Astrocyte (in vitro differentiated cells and primary cell): ENCODE measurements at regions not wholly inside any gene's neighbourhood (a gene's known extent, or its start where the extent isn't known, plus 50 kb on each side); places are given as distances from the start of the nearest gene placed in this dataset.

Source experiments
- DNase-seq: peaks from one replicate; pipeline ENCODE4 v3.0.0-alpha.2; 2010; ENCODE audit warnings: low read depth
- FAIRE-seq: peaks from 2 replicates; lab custom pipeline; 2011; peaks lifted over from hg19 to GRCh38; lab: Jason Lieb, UNC
- H2AFZ ChIP-seq: 2 replicates; pipeline ENCODE4 v1.6.0; 2012; ENCODE audit warnings: low read depth, low read length, inconsistent platforms
- H3K27ac ChIP-seq: 2 replicates; pipeline ENCODE4 v1.5.1; 2011; ENCODE audit warnings: low read depth, low read length, inconsistent platforms
- H3K27me3 ChIP-seq: 2 replicates; pipeline ENCODE4 v1.6.0; 2011; ENCODE audit warnings: low read length, inconsistent platforms; ENCODE audit not compliant: insufficient read depth
- H3K36me3 ChIP-seq: 2 replicates; pipeline ENCODE4 v1.5.1; 2011; ENCODE audit warnings: low read length, inconsistent platforms; ENCODE audit not compliant: insufficient read depth
- H3K4me1 ChIP-seq: 2 replicates; pipeline ENCODE4 v1.5.1; 2011; ENCODE audit warnings: low read length, inconsistent platforms; ENCODE audit not compliant: insufficient read depth
- H3K4me2 ChIP-seq: 2 replicates; pipeline ENCODE4 v1.6.0; 2012; ENCODE audit warnings: low read length, inconsistent platforms
- H3K4me3 ChIP-seq: 2 replicates; pipeline ENCODE4 v1.5.1; 2011; ENCODE audit warnings: low read depth, mild to moderate bottlenecking, low read length, inconsistent platforms; ENCODE audit not compliant: insufficient read depth
- H3K79me2 ChIP-seq: 2 replicates; pipeline ENCODE4 v1.6.0; 2012; ENCODE audit warnings: mild to moderate bottlenecking, low read length, inconsistent platforms; ENCODE audit not compliant: insufficient read depth
- H3K9ac ChIP-seq: 2 replicates; pipeline ENCODE4 v1.6.0; 2012; ENCODE audit warnings: mild to moderate bottlenecking, low read length, inconsistent platforms
- H3K9me3 ChIP-seq: 2 replicates; pipeline ENCODE4 v1.5.1; 2012; ENCODE audit warnings: low read depth, mild to moderate bottlenecking, low read length, inconsistent platforms; ENCODE audit not compliant: insufficient read depth
- H4K20me1 ChIP-seq: 2 replicates; pipeline ENCODE4 v1.6.0; 2012; ENCODE audit warnings: low read length, inconsistent platforms; ENCODE audit not compliant: insufficient read depth
- H3K27ac Mint-ChIP-seq: one replicate; pipeline ENCODE4 v1.8.0; 2021; ENCODE audit warnings: mild to moderate bottlenecking, mixed read lengths; ENCODE audit not compliant: unreplicated experiment
- H3K27me3 Mint-ChIP-seq: one replicate; pipeline ENCODE4 v1.8.0; 2021; ENCODE audit warnings: low read depth, mixed read lengths; ENCODE audit not compliant: unreplicated experiment
- H3K36me3 Mint-ChIP-seq: one replicate; pipeline ENCODE4 v1.8.0; 2021; ENCODE audit warnings: low read depth, mixed read lengths; ENCODE audit not compliant: unreplicated experiment
- H3K4me1 Mint-ChIP-seq: one replicate; pipeline ENCODE4 v1.8.0; 2021; ENCODE audit warnings: low read depth, mixed read lengths; ENCODE audit not compliant: unreplicated experiment
- H3K4me3 Mint-ChIP-seq: one replicate; pipeline ENCODE4 v1.8.0; 2021; ENCODE audit warnings: mild to moderate bottlenecking, moderate library complexity, mixed read lengths; ENCODE audit not compliant: unreplicated experiment
- H3K9me3 Mint-ChIP-seq: one replicate; pipeline ENCODE4 v1.8.0; 2021; ENCODE audit warnings: mild to moderate bottlenecking, mixed read lengths; ENCODE audit not compliant: unreplicated experiment
- EZH2 ChIP-seq: IDR thresholded peaks from 2 replicates; pipeline ENCODE4 v1.6.1; 2012; ENCODE audit warnings: mild to moderate bottlenecking, low read length, inconsistent platforms; ENCODE audit not compliant: insufficient read depth
- TF ChIP-seq, protein P1 (sequence below): IDR thresholded peaks from 2 replicates; pipeline ENCODE4 v1.5.1; 2011; ENCODE audit warnings: low read depth, mild to moderate bottlenecking, inconsistent platforms, low read length, moderate library complexity; ENCODE audit not compliant: insufficient read depth

DNA sequence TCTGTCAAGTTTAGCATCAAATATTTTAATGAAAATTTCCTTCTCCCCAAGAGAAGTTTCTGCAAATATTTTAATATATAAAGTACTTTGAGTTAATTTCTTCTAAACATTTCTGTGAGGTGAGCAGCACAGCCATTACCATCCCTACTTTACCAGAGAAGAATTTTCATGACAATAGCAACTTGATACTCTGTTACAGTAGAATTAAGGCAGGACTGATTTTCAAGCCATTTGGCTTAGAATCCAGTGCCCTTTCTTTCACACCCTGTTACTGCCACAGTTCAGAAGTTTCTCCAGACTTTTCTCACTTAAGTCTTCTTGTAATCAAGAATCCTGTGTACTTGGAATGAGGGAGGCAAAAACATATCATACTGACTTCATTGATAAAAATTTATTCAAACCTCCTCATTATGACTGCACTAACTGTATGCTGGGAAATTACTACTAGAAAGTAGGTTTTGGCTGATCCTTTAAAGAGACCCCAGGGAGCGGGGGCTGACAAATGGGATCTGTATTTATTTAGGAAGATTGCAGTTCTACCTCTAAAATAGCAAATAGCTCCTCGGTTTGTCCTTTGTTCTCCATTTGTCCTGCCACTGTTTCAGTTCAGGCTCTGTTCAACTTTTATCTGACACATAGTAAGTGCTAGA lies 557.0 kb upstream of the SGO1 start:
- FAIRE-seq: no peak
- Histone ChIP-seq H3K27ac (no peak overlapping the region), H4K20me1 (no peaks in the 10 kb centered on the region), H3K9ac (no peak overlapping the region), H3K4me1 (no peaks in the 10 kb centered on the region), H3K4me3 (no peak overlapping the region), H3K9me3 (no peaks in the 10 kb centered on the region), H3K27me3 (no peaks in the 10 kb centered on the region), H3K79me2 (no peaks in the 10 kb centered on the region), H3K4me2 (no peak overlapping the region), H2AFZ (no peak overlapping the region), H3K36me3 (no peaks in the 10 kb centered on the region)
- Mint-ChIP-seq H3K4me1 (peaks cover 17% of the 10 kb centered on the region), H3K9me3 (no peaks in the 10 kb centered on the region), H3K4me3 (no peak overlapping the region), H3K27ac (no peak overlapping the region), H3K36me3 (no peaks in the 10 kb centered on the region), H3K27me3 (no peaks in the 10 kb centered on the region)
- no peak for DNase-seq
- TF ChIP-seq, protein P1, sequence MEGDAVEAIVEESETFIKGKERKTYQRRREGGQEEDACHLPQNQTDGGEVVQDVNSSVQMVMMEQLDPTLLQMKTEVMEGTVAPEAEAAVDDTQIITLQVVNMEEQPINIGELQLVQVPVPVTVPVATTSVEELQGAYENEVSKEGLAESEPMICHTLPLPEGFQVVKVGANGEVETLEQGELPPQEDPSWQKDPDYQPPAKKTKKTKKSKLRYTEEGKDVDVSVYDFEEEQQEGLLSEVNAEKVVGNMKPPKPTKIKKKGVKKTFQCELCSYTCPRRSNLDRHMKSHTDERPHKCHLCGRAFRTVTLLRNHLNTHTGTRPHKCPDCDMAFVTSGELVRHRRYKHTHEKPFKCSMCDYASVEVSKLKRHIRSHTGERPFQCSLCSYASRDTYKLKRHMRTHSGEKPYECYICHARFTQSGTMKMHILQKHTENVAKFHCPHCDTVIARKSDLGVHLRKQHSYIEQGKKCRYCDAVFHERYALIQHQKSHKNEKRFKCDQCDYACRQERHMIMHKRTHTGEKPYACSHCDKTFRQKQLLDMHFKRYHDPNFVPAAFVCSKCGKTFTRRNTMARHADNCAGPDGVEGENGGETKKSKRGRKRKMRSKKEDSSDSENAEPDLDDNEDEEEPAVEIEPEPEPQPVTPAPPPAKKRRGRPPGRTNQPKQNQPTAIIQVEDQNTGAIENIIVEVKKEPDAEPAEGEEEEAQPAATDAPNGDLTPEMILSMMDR: no peak
- TF ChIP-seq EZH2: no peak

DNA sequence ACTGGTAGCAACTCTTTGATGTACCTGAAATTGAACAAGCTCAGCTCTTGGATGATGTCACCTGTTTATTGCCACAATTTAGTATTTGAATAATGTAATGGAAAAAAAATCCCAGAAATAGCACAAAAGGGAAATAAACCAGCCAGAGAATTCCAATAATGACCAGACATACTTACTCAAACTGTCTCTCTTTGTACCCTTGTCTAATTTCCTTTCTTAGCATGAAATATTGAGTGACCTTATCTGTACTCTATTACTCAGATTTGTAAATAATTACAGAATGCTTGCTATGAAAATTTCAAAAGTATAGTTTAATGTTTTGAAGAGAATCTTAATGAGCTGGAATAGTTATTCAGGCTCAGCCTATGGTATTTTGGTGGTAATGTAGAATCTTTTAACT lies 555.4 kb upstream of the SGO1 start:
- Histone ChIP-seq H3K9ac (no peak overlapping the region), H3K27me3 (no peaks in the 10 kb centered on the region), H3K4me2 (no peak overlapping the region), H2AFZ (no peak overlapping the region), H3K79me2 (no peaks in the 10 kb centered on the region), H4K20me1 (no peaks in the 10 kb centered on the region), H3K9me3 (no peaks in the 10 kb centered on the region), H3K36me3 (no peaks in the 10 kb centered on the region), H3K27ac (no peak overlapping the region), H3K4me1 (no peaks in the 10 kb centered on the region), H3K4me3 (no peak overlapping the region)
- H3K27me3 Mint-ChIP-seq: no peaks in the 10 kb centered on the region
- peaks cover 10% of the 10 kb centered on the region for H3K4me1 Mint-ChIP-seq
- no peaks in the 10 kb centered on the region for H3K9me3 Mint-ChIP-seq
- TF ChIP-seq EZH2: no peak
- TF ChIP-seq, protein P1: no peak
- DNase-seq (peak; percentile 70), FAIRE-seq (no peak)
- no peak overlapping the region for H3K4me3 Mint-ChIP-seq
- no peaks in the 10 kb centered on the region for H3K36me3 Mint-ChIP-seq
- H3K27ac Mint-ChIP-seq: no peak overlapping the region

DNA sequence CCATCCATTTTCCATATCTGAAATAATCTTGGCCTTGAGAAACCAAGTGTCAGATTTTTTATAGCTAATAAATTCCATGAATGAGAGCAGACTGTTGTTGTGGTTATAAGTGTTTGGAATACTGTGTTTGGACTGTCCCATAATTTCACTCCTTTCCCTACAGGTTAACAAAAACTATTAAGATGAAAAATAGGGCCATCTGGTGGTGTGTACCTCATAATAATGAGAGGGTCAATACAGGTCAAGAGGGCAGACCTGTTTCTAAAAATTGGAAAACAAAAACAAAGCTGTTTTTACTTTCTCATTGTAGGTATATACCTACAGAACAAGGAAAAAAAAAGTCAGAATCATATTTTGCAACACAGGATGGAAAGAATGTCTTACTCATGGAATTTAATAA lies 553.8 kb upstream of the SGO1 start:
- no peak overlapping the region for H3K4me3 Mint-ChIP-seq
- Histone ChIP-seq H3K4me3 (no peak overlapping the region), H3K27ac (no peak overlapping the region), H3K4me1 (no peaks in the 10 kb centered on the region), H3K9me3 (no peaks in the 10 kb centered on the region), H3K36me3 (no peaks in the 10 kb centered on the region), H3K27me3 (no peaks in the 10 kb centered on the region), H3K4me2 (no peak overlapping the region), H4K20me1 (no peaks in the 10 kb centered on the region), H3K9ac (no peak overlapping the region), H3K79me2 (no peaks in the 10 kb centered on the region), H2AFZ (no peak overlapping the region)
- no peaks in the 10 kb centered on the region for H3K27me3 Mint-ChIP-seq
- no peak for TF ChIP-seq EZH2
- TF ChIP-seq, protein P1: no peak
- no peaks in the 10 kb centered on the region for H3K36me3 Mint-ChIP-seq
- FAIRE-seq: peak; percentile 32
- H3K4me1 Mint-ChIP-seq: peaks cover 7% of the 10 kb centered on the region
- no peak for DNase-seq
- H3K27ac Mint-ChIP-seq: no peak overlapping the region
- H3K9me3 Mint-ChIP-seq: no peaks in the 10 kb centered on the region
